ENCODE measurements at regions not wholly inside any gene's neighbourhood (a gene's known extent, or its start where the extent isn't known, plus 50 kb on each side); places are given as distances from the start of the nearest gene placed in this dataset.

DNA sequence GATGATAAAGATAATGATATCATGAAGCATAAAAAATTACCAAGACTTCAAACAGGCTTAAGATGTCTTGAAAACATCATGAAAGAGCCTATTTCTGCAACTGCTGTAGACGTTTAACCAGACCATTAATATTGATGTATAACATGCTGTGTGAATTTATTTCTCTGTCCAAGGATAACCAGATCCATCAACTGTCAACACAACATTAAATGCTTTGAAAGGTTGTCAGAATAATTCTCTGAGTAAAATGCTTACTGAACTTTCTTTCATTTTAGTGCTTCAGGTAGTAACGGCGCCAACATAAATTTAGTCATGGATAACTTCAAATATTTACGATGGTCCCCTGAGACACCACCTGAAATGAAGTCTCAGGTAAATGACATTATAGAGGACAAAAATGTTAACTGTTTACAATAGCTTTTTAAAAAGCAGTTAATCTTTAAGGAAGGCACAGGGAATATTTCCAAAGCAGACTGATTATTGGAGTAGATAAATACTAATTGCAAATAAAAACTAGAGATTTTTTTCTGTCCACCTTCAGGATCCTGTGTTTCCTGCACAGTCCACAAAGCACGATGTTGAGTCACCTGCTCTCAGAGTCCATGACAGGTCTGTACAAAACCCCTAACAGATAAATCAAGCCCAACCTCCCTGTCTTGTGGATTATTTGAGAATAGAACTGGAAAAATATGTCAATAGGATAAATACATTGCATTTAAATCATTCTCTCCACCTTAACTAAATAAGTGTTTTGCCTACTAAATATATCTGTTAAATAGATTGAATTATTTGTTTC is 1213.2 kb downstream of the XPNPEP1 start:
- Histone ChIP-seq H3K9me3 (ENCODE audit: control insufficient read depth, insufficient read depth, low read length) (peaks cover 14% of the 10 kb centered on the region), H3K27me3 (ENCODE audit: control insufficient read depth, insufficient read depth, low read length) (no peaks in the 10 kb centered on the region), H3K9ac (ENCODE audit: low read depth, low read length) (no peak overlapping the region), H3K4me3 (ENCODE audit: low read depth, low read length) (no peak overlapping the region), H3K36me3 (ENCODE audit: control insufficient read depth, insufficient read depth, low read length) (no peaks in the 10 kb centered on the region), H3K27ac (ENCODE audit: low read depth, low read length) (no peak overlapping the region), H3K4me1 (ENCODE audit: control insufficient read depth, insufficient read depth, low read length) (no peaks in the 10 kb centered on the region)

DNA sequence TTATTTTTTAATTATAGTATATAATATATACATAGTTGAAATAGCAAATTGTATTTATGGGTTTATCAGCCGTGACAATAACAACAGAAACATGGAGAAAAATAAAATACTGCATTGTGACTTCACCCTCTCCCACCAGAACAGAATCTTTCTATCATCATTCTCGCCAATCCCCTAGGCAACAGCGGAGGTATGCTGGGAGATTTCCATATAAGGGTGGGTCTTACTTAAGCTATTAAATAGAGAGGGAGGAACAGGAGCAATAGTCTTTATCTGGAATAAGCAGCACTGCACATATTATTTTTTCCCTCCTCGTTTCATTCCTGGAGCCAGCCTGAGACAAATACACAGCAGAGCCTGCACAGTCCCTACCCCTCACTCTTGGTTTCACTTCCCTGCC is 1214.9 kb downstream of the XPNPEP1 start:
- Histone ChIP-seq H3K9ac (ENCODE audit: low read depth, low read length) (no peak overlapping the region), H3K4me3 (ENCODE audit: low read depth, low read length) (no peak overlapping the region), H3K27me3 (ENCODE audit: control insufficient read depth, insufficient read depth, low read length) (no peaks in the 10 kb centered on the region), H3K9me3 (ENCODE audit: control insufficient read depth, insufficient read depth, low read length) (peaks cover 10% of the 10 kb centered on the region), H3K36me3 (ENCODE audit: control insufficient read depth, insufficient read depth, low read length) (no peaks in the 10 kb centered on the region), H3K27ac (ENCODE audit: low read depth, low read length) (no peak overlapping the region), H3K4me1 (ENCODE audit: control insufficient read depth, insufficient read depth, low read length) (peaks cover 3% of the 10 kb centered on the region; the same call in 1 of the 2 replicates)

DNA sequence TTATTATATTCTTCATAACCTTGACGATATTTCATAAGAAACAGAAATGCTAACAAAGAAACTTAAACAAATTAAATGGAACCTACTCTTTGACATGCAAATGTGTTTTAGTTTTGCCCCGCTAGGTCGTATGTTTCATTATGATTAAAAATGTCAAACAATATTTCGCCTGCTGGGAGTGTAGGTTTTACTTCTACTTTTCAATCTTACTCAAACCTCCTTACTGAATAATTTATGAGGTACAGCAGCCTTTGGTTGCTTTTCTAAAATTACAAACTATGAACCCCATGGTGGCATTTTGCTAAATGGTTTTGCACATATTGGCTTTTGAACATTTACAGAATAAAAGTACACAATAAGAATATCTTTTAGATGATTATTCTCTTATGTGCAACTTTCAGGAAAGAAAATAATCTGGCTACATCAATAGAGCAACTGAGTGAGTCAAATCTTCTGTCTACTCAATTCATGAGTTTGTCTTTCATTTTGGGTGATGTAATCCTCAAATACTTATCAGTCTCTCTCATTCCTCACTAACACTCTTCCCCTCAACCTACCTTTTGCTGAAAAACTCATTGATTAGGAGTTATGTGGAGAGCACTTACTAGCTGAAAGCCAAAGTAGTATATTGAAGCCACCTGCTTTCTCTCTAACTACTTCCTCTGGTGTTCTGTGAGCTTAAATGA is 1226.4 kb downstream of the XPNPEP1 start:
- Histone ChIP-seq H3K36me3 (ENCODE audit: control insufficient read depth, insufficient read depth, low read length) (no peaks in the 10 kb centered on the region), H3K9ac (ENCODE audit: low read depth, low read length) (no peak overlapping the region), H3K4me1 (ENCODE audit: control insufficient read depth, insufficient read depth, low read length) (no peaks in the 10 kb centered on the region), H3K27me3 (ENCODE audit: control insufficient read depth, insufficient read depth, low read length) (no peaks in the 10 kb centered on the region), H3K27ac (ENCODE audit: low read depth, low read length) (no peak overlapping the region), H3K9me3 (ENCODE audit: control insufficient read depth, insufficient read depth, low read length) (no peaks in the 10 kb centered on the region), H3K4me3 (ENCODE audit: low read depth, low read length) (no peak overlapping the region)

DNA sequence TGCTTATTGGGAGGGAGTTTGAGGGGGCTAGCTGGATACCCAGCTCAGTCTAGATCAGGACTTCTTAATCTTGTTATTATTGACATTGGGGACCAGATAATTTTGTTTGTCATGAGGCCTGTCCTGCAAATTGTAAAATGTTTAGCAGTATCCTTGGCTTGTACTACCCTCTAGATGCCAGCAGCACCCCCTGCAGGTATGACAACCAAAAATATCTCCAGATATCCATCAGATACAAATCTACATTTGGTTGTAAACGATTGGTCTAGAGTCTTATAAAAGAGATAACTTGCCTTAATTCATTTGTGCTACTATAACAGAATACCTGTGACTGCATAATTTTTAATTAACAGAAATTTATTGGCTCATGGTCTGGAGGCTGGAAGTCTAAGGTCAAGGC is 1232.2 kb downstream of the XPNPEP1 start:
- Histone ChIP-seq H3K4me1 (ENCODE audit: control insufficient read depth, insufficient read depth, low read length) (no peaks in the 10 kb centered on the region), H3K9me3 (ENCODE audit: control insufficient read depth, insufficient read depth, low read length) (no peaks in the 10 kb centered on the region), H3K9ac (ENCODE audit: low read depth, low read length) (no peak overlapping the region), H3K36me3 (ENCODE audit: control insufficient read depth, insufficient read depth, low read length) (no peaks in the 10 kb centered on the region), H3K27me3 (ENCODE audit: control insufficient read depth, insufficient read depth, low read length) (no peaks in the 10 kb centered on the region), H3K4me3 (ENCODE audit: low read depth, low read length) (no peak overlapping the region), H3K27ac (ENCODE audit: low read depth, low read length) (no peak overlapping the region)

DNA sequence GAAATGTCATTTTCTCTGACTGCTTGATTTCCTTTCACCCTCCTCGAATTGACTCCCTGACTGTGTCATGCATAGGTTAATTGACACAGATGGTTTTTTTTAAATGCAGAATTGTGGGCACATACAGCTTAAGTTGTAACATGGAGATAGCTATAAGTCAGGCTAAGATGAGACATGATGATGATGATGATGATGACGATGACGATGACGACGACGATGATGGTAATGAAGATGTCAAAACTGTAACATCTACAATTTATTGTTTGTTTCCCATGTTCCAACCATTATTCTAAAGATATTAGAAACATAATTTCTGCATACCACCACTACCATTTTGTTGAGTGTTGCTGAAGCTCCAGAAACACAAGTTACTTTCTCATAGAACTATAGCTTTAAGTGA is 1232.8 kb downstream of the XPNPEP1 start:
- Histone ChIP-seq H3K9me3 (ENCODE audit: control insufficient read depth, insufficient read depth, low read length) (no peaks in the 10 kb centered on the region), H3K4me1 (ENCODE audit: control insufficient read depth, insufficient read depth, low read length) (no peaks in the 10 kb centered on the region), H3K27ac (ENCODE audit: low read depth, low read length) (no peak overlapping the region), H3K36me3 (ENCODE audit: control insufficient read depth, insufficient read depth, low read length) (no peaks in the 10 kb centered on the region), H3K27me3 (ENCODE audit: control insufficient read depth, insufficient read depth, low read length) (no peaks in the 10 kb centered on the region), H3K9ac (ENCODE audit: low read depth, low read length) (no peak overlapping the region), H3K4me3 (ENCODE audit: low read depth, low read length) (no peak overlapping the region)

DNA sequence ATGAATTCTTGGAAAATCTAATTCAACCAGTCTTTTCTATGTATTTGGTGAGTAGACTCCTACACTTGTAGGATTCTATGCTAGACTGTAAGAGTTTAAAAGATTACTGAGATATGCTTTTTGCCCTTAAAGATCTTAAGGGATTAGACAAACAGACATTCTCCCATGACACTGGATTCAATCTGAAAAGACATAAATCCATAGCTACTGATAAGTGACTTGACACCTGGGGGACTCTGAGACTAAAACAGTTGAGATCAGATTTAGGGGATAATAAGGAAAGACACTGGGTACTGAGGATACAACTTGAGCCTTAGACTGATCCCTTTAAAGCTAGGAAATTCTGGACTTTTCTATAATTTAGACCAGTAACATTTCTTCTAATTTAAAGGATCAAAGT is 1233.4 kb downstream of the XPNPEP1 start:
- H3K4me1 ChIP-seq (ENCODE audit: control insufficient read depth, insufficient read depth, low read length): no peaks in the 10 kb centered on the region
- H3K9me3 ChIP-seq (ENCODE audit: control insufficient read depth, insufficient read depth, low read length): no peaks in the 10 kb centered on the region
- no peaks in the 10 kb centered on the region for H3K27me3 ChIP-seq (ENCODE audit: control insufficient read depth, insufficient read depth, low read length)
- H3K4me3 ChIP-seq (ENCODE audit: low read depth, low read length): no peak overlapping the region
- H3K27ac ChIP-seq (ENCODE audit: low read depth, low read length): no peak overlapping the region
- H3K9ac ChIP-seq (ENCODE audit: low read depth, low read length): no peak overlapping the region
- H3K36me3 ChIP-seq (ENCODE audit: control insufficient read depth, insufficient read depth, low read length): no peaks in the 10 kb centered on the region

DNA sequence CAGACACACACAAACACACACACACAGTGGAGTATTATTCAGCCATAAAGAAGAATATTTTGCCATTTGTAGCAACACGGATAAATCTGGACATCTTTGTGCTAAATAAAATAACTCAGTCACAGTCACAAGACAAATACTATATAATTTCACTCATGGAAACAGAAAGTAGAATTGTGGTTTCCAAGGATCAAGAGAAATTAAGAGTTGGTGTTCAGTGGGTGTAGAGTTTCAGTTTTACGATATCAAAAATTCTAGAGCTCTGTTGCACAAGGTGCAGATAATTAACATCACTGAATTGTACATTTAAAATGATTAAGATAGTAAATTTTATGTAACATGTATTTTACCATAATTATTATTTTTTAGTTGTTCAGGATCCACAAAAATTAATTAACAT is 1235.0 kb downstream of the XPNPEP1 start:
- Histone ChIP-seq H3K36me3 (ENCODE audit: control insufficient read depth, insufficient read depth, low read length) (no peaks in the 10 kb centered on the region), H3K4me1 (ENCODE audit: control insufficient read depth, insufficient read depth, low read length) (no peaks in the 10 kb centered on the region), H3K9ac (ENCODE audit: low read depth, low read length) (no peak overlapping the region), H3K27me3 (ENCODE audit: control insufficient read depth, insufficient read depth, low read length) (no peaks in the 10 kb centered on the region), H3K4me3 (ENCODE audit: low read depth, low read length) (no peak overlapping the region), H3K27ac (ENCODE audit: low read depth, low read length) (no peak overlapping the region), H3K9me3 (ENCODE audit: control insufficient read depth, insufficient read depth, low read length) (no peaks in the 10 kb centered on the region)

DNA sequence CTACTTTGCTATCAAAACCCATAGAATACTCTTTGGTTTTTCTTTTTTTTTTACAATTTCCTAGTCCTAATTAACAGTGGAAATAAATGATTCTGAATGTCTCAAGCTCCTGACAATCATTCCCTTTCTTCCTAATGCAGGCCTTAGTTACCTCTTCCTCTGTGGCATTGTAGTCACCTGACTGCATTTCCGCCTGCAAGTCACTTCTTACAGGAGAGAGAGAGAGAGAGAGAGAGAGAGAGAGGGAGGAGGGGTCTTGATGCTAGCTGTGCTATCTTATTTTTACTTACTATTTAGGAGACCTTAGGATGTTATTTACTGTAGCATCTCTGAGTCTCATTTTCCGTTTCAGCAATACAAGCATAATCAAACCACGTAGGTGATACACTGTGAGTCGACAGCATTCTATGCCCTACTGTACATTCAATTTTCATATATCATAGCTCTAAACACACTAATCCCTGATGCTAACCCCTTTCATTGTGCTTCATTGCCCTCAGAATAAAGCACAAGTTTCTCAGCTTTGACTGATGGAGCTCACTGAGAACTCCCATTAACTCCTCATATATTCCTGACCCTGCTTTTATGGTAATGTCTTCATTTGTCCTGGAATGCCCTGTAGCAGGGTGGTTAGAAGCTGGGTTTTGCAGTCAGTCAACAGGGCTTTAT is 1237.3 kb downstream of the XPNPEP1 start:
- no peak overlapping the region for H3K27ac ChIP-seq (ENCODE audit: low read depth, low read length)
- no peaks in the 10 kb centered on the region for H3K36me3 ChIP-seq (ENCODE audit: control insufficient read depth, insufficient read depth, low read length)
- no peak overlapping the region for H3K4me3 ChIP-seq (ENCODE audit: low read depth, low read length)
- H3K9me3 ChIP-seq (ENCODE audit: control insufficient read depth, insufficient read depth, low read length): no peaks in the 10 kb centered on the region
- H3K4me1 ChIP-seq (ENCODE audit: control insufficient read depth, insufficient read depth, low read length): no peaks in the 10 kb centered on the region
- H3K27me3 ChIP-seq (ENCODE audit: control insufficient read depth, insufficient read depth, low read length): no peaks in the 10 kb centered on the region
- H3K9ac ChIP-seq (ENCODE audit: low read depth, low read length): no peak overlapping the region

DNA sequence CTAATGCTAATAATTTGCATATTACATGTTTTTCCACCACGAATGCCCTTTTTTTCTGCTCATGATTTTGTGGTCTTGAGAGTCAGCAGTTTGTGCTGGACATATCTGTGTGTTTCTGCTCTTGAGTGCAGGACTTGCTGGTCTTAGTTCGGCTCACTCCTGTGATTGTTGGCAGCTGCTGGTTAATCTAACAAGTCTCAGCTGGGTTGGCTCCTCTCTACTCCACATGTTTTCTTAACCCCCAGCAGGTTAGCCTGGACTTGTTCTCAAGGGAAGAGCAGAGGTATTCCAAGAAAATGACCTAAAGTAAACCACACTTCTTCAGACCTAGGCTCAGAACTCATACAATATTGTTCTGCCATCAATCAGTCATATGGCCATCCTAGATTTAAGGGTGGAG is 1238.9 kb downstream of the XPNPEP1 start:
- no peaks in the 10 kb centered on the region for H3K9me3 ChIP-seq (ENCODE audit: control insufficient read depth, insufficient read depth, low read length)
- no peaks in the 10 kb centered on the region for H3K27me3 ChIP-seq (ENCODE audit: control insufficient read depth, insufficient read depth, low read length)
- no peak overlapping the region for H3K27ac ChIP-seq (ENCODE audit: low read depth, low read length)
- H3K9ac ChIP-seq (ENCODE audit: low read depth, low read length): no peak overlapping the region
- H3K36me3 ChIP-seq (ENCODE audit: control insufficient read depth, insufficient read depth, low read length): no peaks in the 10 kb centered on the region
- H3K4me3 ChIP-seq (ENCODE audit: low read depth, low read length): no peak overlapping the region
- H3K4me1 ChIP-seq (ENCODE audit: control insufficient read depth, insufficient read depth, low read length): no peaks in the 10 kb centered on the region

DNA sequence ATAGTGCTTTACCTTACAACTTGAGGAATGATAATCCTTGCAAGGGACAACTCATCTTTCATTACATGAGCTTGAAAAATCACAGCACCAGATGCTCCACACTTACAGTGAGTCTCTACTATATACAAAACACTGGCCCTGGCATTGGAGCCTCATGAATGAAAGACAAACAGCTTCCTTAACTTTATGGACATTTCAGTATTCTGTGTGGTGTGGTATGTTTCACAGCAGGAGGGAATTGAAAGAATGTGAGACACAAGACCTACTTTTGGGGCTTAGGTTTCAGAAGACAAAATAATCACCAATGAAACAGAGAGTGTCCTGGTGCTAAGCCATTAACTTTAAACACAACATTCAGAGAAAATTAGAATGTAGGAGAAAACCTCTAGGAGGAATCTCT is 1249.6 kb downstream of the XPNPEP1 start:
- H3K36me3 ChIP-seq (ENCODE audit: control insufficient read depth, insufficient read depth, low read length): no peaks in the 10 kb centered on the region
- H3K9ac ChIP-seq (ENCODE audit: low read depth, low read length): no peak overlapping the region
- no peak overlapping the region for H3K27ac ChIP-seq (ENCODE audit: low read depth, low read length)
- no peaks in the 10 kb centered on the region for H3K27me3 ChIP-seq (ENCODE audit: control insufficient read depth, insufficient read depth, low read length)
- no peak overlapping the region for H3K4me3 ChIP-seq (ENCODE audit: low read depth, low read length)
- H3K9me3 ChIP-seq (ENCODE audit: control insufficient read depth, insufficient read depth, low read length): no peaks in the 10 kb centered on the region
- no peaks in the 10 kb centered on the region for H3K4me1 ChIP-seq (ENCODE audit: control insufficient read depth, insufficient read depth, low read length)

DNA sequence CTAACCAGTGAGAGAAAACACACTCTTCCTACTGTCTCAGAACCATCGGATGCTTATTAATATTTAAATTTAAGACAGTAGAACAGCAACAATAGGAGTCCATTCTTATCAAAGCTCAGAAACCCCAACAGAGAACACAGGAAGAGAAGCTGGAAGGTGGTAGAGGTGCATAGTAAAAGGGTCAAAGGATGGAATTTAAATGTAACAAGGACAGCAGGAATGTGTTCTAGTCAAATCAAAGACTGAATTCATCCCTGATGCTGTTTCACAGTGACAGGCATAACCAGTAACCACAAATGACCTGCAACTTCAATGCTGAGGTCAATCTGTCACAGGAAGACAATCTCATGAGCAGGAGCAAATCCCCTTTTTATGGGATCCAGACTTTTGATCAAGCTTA is 1259.7 kb downstream of the XPNPEP1 start:
- H3K9me3 ChIP-seq (ENCODE audit: control insufficient read depth, insufficient read depth, low read length): no peaks in the 10 kb centered on the region
- no peak overlapping the region for H3K9ac ChIP-seq (ENCODE audit: low read depth, low read length)
- no peaks in the 10 kb centered on the region for H3K36me3 ChIP-seq (ENCODE audit: control insufficient read depth, insufficient read depth, low read length)
- no peak overlapping the region for H3K27ac ChIP-seq (ENCODE audit: low read depth, low read length)
- H3K27me3 ChIP-seq (ENCODE audit: control insufficient read depth, insufficient read depth, low read length): no peaks in the 10 kb centered on the region
- H3K4me3 ChIP-seq (ENCODE audit: low read depth, low read length): no peak overlapping the region
- peaks cover 12% of the 10 kb centered on the region for H3K4me1 ChIP-seq (ENCODE audit: control insufficient read depth, insufficient read depth, low read length)

Data from HUES48 (cell line).